ENCODE measurements at regions not wholly inside any gene's neighbourhood (a gene's known extent, or its start where the extent isn't known, plus 50 kb on each side); places are given as distances from the start of the nearest gene placed in this dataset.

DNA sequence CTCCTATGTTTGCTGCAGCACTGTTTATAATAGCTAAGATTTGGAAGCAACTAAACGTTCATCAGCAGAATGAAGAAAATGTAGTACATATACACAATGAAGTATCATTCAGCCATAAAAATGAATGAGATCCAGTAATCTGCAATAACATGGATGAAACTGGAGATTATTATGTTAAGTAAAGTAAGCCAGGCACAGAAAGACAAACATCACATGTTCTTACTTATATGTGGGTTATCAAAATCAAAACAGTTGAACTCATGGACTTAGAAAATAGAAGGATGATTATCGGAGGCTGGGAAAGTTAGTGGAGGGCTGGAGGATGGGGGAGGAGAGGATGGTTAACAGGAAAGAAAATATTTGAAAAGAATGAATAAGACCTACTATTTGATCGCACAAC is 1017.6 kb downstream of the KCNT2 start:
- TF ChIP-seq, protein P1, sequence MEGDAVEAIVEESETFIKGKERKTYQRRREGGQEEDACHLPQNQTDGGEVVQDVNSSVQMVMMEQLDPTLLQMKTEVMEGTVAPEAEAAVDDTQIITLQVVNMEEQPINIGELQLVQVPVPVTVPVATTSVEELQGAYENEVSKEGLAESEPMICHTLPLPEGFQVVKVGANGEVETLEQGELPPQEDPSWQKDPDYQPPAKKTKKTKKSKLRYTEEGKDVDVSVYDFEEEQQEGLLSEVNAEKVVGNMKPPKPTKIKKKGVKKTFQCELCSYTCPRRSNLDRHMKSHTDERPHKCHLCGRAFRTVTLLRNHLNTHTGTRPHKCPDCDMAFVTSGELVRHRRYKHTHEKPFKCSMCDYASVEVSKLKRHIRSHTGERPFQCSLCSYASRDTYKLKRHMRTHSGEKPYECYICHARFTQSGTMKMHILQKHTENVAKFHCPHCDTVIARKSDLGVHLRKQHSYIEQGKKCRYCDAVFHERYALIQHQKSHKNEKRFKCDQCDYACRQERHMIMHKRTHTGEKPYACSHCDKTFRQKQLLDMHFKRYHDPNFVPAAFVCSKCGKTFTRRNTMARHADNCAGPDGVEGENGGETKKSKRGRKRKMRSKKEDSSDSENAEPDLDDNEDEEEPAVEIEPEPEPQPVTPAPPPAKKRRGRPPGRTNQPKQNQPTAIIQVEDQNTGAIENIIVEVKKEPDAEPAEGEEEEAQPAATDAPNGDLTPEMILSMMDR (IDR thresholded peaks at IDR 0.05; ENCODE audit: control insufficient read depth, insufficient read depth, low read depth, low read length, missing control alignments) = no peak
- DNase-seq (ENCODE audit: low read depth) = no peak
- H3K4me3 ChIP-seq (ENCODE audit: control insufficient read depth, low read depth, low read length) = no peak overlapping the region

DNA sequence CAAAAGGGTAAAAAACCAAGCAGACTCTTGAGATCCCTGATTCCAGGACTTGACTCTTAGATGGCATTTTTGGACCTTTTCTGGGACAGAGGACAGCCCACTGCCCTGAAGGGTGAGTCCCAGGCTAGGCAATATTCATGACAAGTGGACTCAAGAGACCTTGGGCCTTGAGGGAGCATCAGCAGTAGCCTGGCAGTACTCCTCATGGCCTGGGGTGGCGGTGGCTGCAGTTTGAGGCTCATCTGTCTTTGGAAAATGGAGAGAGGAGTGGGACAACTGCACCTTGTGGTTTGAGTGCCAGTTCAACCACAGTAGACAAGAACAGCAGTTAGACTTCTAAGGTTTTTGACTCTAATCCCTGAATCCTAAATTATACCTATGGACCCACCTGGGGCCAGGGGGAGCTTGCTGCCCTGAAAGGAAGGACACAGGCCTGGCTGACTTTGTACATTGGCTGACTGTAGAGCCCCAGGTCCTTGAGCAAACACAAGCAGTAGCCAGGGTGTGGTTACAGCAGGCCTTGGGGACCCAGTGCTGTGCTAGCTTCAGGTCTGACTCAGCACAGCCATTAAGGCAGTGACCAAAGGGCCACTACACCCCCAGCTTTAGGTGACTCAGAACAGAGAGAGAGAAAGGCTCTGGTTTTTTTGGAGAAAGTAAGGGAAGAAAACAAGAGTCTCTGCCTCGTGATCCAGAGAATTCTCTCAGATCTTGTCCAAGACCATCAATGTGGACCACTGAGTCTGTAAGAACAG is 1023.2 kb downstream of the KCNT2 start:
- TF ChIP-seq, protein P1 (IDR thresholded peaks at IDR 0.05; ENCODE audit: control insufficient read depth, insufficient read depth, low read depth, low read length, missing control alignments) = no peak
- H3K4me3 ChIP-seq (ENCODE audit: control insufficient read depth, low read depth, low read length) = no peak overlapping the region
- no peak for DNase-seq (ENCODE audit: low read depth)

DNA sequence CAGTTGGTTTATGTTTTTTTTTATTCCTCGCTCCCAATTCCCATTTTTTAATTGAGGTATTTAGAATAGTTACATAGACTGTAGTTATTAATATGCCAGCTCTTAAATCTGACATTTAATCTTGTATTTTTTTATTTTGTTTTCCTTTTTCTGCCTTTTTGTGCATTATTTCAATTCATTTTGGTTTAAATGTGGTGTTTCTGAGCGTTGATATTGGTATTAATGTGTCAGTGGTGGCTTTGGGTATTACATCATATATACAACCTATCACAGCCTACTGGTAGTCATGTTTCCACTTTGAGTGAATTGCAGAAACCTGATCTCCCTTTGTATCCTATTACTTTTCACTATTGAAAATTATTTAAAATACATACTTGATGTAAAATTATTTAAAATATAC is 1027.3 kb downstream of the KCNT2 start:
- H3K4me3 ChIP-seq (ENCODE audit: control insufficient read depth, low read depth, low read length) = no peak overlapping the region
- TF ChIP-seq, protein P1 (IDR thresholded peaks at IDR 0.05; ENCODE audit: control insufficient read depth, insufficient read depth, low read depth, low read length, missing control alignments) = no peak
- no peak for DNase-seq (ENCODE audit: low read depth)

DNA sequence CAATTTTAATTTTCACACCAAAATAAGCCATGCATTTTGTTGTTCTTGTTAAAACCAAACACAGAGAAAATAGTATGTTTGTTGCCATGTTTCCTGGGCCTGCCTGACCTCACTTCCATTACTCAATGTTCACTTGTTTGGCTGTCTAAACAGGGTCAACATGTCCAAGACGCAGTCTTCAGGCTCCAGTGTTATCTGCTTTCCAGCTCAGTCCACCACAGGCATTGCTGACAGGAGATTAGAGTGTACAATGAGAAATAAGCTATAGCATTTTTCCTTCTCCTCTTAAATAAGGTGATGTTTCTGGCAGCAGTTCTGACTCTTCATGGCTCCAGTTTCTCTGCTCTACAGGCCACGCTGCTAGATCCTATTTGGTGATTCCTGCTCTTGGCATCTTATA is 1030.5 kb downstream of the KCNT2 start:
- TF ChIP-seq, protein P1 (IDR thresholded peaks at IDR 0.05; ENCODE audit: control insufficient read depth, insufficient read depth, low read depth, low read length, missing control alignments) = no peak
- no peak for DNase-seq (ENCODE audit: low read depth)
- H3K4me3 ChIP-seq (ENCODE audit: control insufficient read depth, low read depth, low read length) = no peak overlapping the region

DNA sequence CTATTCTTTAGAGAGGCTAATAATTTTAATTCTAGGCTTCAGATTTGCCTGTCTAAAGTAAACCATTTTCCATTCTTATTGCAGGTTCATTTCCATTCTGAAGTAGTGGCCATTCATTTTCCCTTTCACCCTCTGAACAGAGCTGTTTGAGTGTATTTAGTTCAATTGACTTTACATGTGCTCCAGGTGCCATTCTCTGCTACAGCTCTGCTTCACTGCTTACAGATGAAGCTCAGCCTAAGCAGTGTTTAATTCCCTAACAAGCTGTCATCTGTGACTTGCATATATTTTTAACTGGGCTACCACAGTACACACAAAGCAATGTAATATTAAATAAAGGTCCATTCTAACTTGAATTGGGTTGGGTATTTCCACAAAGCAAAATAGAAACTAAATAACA is 1031.6 kb downstream of the KCNT2 start:
- TF ChIP-seq, protein P1 (IDR thresholded peaks at IDR 0.05; ENCODE audit: control insufficient read depth, insufficient read depth, low read depth, low read length, missing control alignments) = no peak
- DNase-seq (ENCODE audit: low read depth) = no peak
- H3K4me3 ChIP-seq (ENCODE audit: control insufficient read depth, low read depth, low read length) = no peak overlapping the region

DNA sequence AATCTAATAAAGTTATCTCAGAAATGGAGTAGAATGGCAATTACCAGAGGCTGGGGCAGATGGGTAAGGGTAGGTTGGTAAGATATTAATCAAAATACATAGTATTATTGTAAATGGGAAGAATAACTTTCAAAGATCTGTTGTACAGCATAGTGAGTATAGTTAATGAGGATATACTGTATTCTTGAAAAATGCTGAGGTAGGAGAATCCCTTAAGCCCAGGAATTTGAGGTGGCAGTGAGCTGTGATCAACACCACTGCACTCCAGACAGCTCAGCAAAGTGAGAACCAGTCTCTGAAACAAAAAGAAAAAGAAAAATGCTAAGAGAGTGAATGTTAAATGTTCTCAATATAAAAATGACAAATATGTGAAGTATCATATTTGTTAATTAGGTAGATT is 1033.7 kb downstream of the KCNT2 start:
- no peak for DNase-seq (ENCODE audit: low read depth)
- TF ChIP-seq, protein P1 (IDR thresholded peaks at IDR 0.05; ENCODE audit: control insufficient read depth, insufficient read depth, low read depth, low read length, missing control alignments) = no peak
- no peak overlapping the region for H3K4me3 ChIP-seq (ENCODE audit: control insufficient read depth, low read depth, low read length)

Data from AG09309 (cell line).